Esophagus muscularis mucosa (tissue), 4 donors: ENCODE measurements at regions not wholly inside any gene's neighbourhood (a gene's known extent, or its start where the extent isn't known, plus 50 kb on each side); places are given as distances from the start of the nearest gene placed in this dataset.
A peak's percentile ranks its signal among the peaks of the same experiment; 100 is the strongest.
"Not testable (repeated sequence)": the region's sequence is repeated elsewhere in the genome, so short reads cannot be mapped to it uniquely, and the experiment has no call there.

Source experiments
- DNase-seq: peaks from one replicate; pipeline ENCODE4 v3.0.0-alpha.2; 2017; ENCODE audit errors: extremely low spot score
- H3K27ac ChIP-seq, 4 donors: fragments of 200-600 bp; sonication (generic); replicated peaks in 1 of 4; 1 replicate in 3 of 4; 2 replicates in 1 of 4; pipeline ENCODE4 v1.5.1; 2016 to 2019; ENCODE audit warnings: mild to moderate bottlenecking in 1 of 4
- H3K27me3 ChIP-seq, 4 donors: fragments of 200-600 bp; sonication (generic); one replicate each; pipeline versions ENCODE4 v1.5.1 to v1.6.0; 2016 to 2019
- H3K36me3 ChIP-seq, 4 donors: fragments of 200-600 bp; sonication (generic); one replicate each; pipeline ENCODE4 v1.5.1; 2016 to 2019
- H3K4me1 ChIP-seq, 4 donors: fragments of 200-600 bp; sonication (generic); one replicate each; pipeline ENCODE4 v1.5.1; 2016 to 2019
- H3K4me3 ChIP-seq, 4 donors: fragments of 200-600 bp; sonication (generic); 1 replicate in 2 of 4; 2 replicates in 2 of 4; pipeline ENCODE4 v1.5.1; 2016 to 2019; ENCODE audit warnings: mild to moderate bottlenecking in 4 of 4, moderate library complexity in 1 of 4
- H3K9me3 ChIP-seq, 4 donors: fragments of 200-600 bp; sonication (generic); 1 replicate in 3 of 4; 2 replicates in 1 of 4; pipeline ENCODE4 v1.5.1; 2016 to 2019
- CTCF ChIP-seq, 3 experiments: fragments of 200-600 bp in 2 of 3; fragments of 450-650 bp in 1 of 3; sonication (generic) in 2 of 3; IDR thresholded peaks; one replicate each; pipeline ENCODE4 v1.5.1; 2017 to 2019; ENCODE audit warnings: antibody characterized with exemption in 3 of 3, mild to moderate bottlenecking in 2 of 3, moderate library complexity in 1 of 3
- EP300 ChIP-seq: sonication (generic); formaldehyde crosslinking; IDR thresholded peaks from one replicate; pipeline ENCODE4 v1.6.1; 2017; ENCODE audit warnings: antibody characterized with exemption
- POLR2A ChIP-seq: fragments of 450-650 bp; IDR thresholded peaks from one replicate; pipeline ENCODE4 v1.6.1; 2017; ENCODE audit warnings: antibody characterized with exemption, moderate library complexity, mild to moderate bottlenecking, low read depth
- POLR2AphosphoS5 ChIP-seq, 2 donors: sonication (generic); formaldehyde crosslinking; IDR thresholded peaks; one replicate each; pipeline ENCODE4 v1.6.1; 2017; ENCODE audit warnings: antibody characterized with exemption in 2 of 2
- WGBS: methylation state at CpG from one replicate; pipeline ENCODE4 v1.1.5; 2018; 5-methylcytosine and 5-hydroxymethylcytosine counted together
- intact Hi-C: fragments of 100-400 bp; cut with DNase I; formaldehyde crosslinking; loops from one replicate; pipeline ENCODE4 v1.15.1; 2023

GRCh38 chr13:46473806-46474205 lies 79.2 kb upstream of the LRCH1 start:
- TF ChIP-seq POLR2AphosphoS5 (IDR thresholded peaks at IDR 0.05) (no peak), CTCF (IDR thresholded peaks at IDR 0.05) (no peak), POLR2A (no peak), EP300 (no peak)
- no peak for DNase-seq
- intact Hi-C loops = no loop called here
- H3K36me3 ChIP-seq = no peaks in the 10 kb centered on the region
- no peak overlapping the region for H3K4me3 ChIP-seq
- 100% methylated on average over 3 of the region's 3 CpGs for WGBS
- H3K4me1 ChIP-seq = peaks cover 0 to 38% (median 13%) of the 10 kb centered on the region in 4 donors
- H3K27me3 ChIP-seq = no peaks in the 10 kb centered on the region
- no peaks in the 10 kb centered on the region for H3K9me3 ChIP-seq
- H3K27ac ChIP-seq = no peak overlapping the region

GRCh38 chr13:46472384-46472783 lies 80.6 kb upstream of the LRCH1 start:
- Histone ChIP-seq H3K4me1 (peaks cover 0 to 39% (median 13%) of the 10 kb centered on the region in 4 donors), H3K27ac (no peak overlapping the region), H3K36me3 (no peaks in the 10 kb centered on the region), H3K27me3 (no peaks in the 10 kb centered on the region), H3K9me3 (no peaks in the 10 kb centered on the region), H3K4me3 (no peak overlapping the region)
- intact Hi-C loops = no loop called here
- TF ChIP-seq POLR2A (no peak), POLR2AphosphoS5 (IDR thresholded peaks at IDR 0.05) (no peak), EP300 (no peak), CTCF (IDR thresholded peaks at IDR 0.05) (no peak)
- 80% methylated on average over 5 of the region's 5 CpGs for WGBS
- DNase-seq = no peak

GRCh38 chr13:46469699-46470098 lies 82.6 kb upstream of the RUBCNL start:
- H3K36me3 ChIP-seq, DNase-seq, H3K4me3 ChIP-seq, H3K27me3 ChIP-seq, H3K27ac ChIP-seq, H3K9me3 ChIP-seq, intact Hi-C loops: not testable (repeated sequence)
- 97% methylated on average over 12 of the region's 12 CpGs for WGBS
- H3K4me1 ChIP-seq = peaks cover 0 to 28% (median 9%) of the 10 kb centered on the region in 4 donors

GRCh38 chr13:46468570-46469463 lies 81.8 kb upstream of the RUBCNL start:
- intact Hi-C loops = no loop called here
- TF ChIP-seq POLR2AphosphoS5 (IDR thresholded peaks at IDR 0.05) (no peak), EP300 (no peak), POLR2A (no peak)
- Histone ChIP-seq H3K9me3 (no peaks in the 10 kb centered on the region), H3K4me3 (no peak overlapping the region), H3K4me1 (peaks cover 0 to 27% (median 9%) of the 10 kb centered on the region in 4 donors), H3K36me3 (no peaks in the 10 kb centered on the region), H3K27me3 (no peaks in the 10 kb centered on the region), H3K27ac (no peak overlapping the region)
- no peak for DNase-seq
- WGBS = 10% methylated on average over 2 of the region's 2 CpGs

GRCh38 chr13:46467694-46468093 lies 80.6 kb upstream of the RUBCNL start:
- H3K27me3 ChIP-seq, H3K36me3 ChIP-seq, H3K9me3 ChIP-seq, intact Hi-C loops, DNase-seq: not testable (repeated sequence)
- WGBS = 70% methylated on average over 9 of the region's 10 CpGs
- H3K4me1 ChIP-seq = peaks cover 0 to 27% (median 9%) of the 10 kb centered on the region in 4 donors
- peak in 1 of 2 donors; percentile 17 for TF ChIP-seq POLR2AphosphoS5 (IDR thresholded peaks at IDR 0.05)
- H3K4me3 ChIP-seq = peak overlapping the region in 2 of 4 donors; percentile 12 to 22
- H3K27ac ChIP-seq = peak overlapping the region in 2 of 4 donors; percentile 31 to 44

- 83% methylated on average over 7 of the region's 7 CpGs for WGBS
- intact Hi-C loops, H3K27me3 ChIP-seq, H3K36me3 ChIP-seq, DNase-seq, H3K27ac ChIP-seq, H3K4me3 ChIP-seq, H3K9me3 ChIP-seq: not testable (repeated sequence)
- peaks cover 0 to 21% (median 9%) of the 10 kb centered on the region in 4 donors for H3K4me1 ChIP-seq
Observed at GRCh38 chr13:46466074-46466473, 79.0 kb upstream of the RUBCNL start.
